Activated CD8-positive, alpha-beta memory T cell treated with anti-CD3 and anti-CD28 coated beads, Interleukin-2, amount 50 U/mL, for 1 hour (primary cell): ENCODE measurements at regions not wholly inside any gene's neighbourhood (a gene's known extent, or its start where the extent isn't known, plus 50 kb on each side); places are given as distances from the start of the nearest gene placed in this dataset.
"Not testable (repeated sequence)": the region's sequence is repeated elsewhere in the genome, so short reads cannot be mapped to it uniquely, and the experiment has no call there.

ENCODE experiments used
- DNase-seq: peaks from one replicate; pipeline ENCODE4 v3.0.0-alpha.2; 2020; ENCODE audit errors: extremely low read depth

- DNase-seq: no peak
Observed at GRCh38 chr1:232166942-232167341, 463.0 kb downstream of the SIPA1L2 start.

- no peak for DNase-seq
Observed at GRCh38 chr1:232164078-232164963, 465.6 kb downstream of the SIPA1L2 start.

GRCh38 chr1:232163533-232163932, 466.4 kb downstream of the SIPA1L2 start:
- DNase-seq: no peak

- DNase-seq: no peak
Observed at GRCh38 chr1:232162001-232162400, 467.9 kb downstream of the SIPA1L2 start.

- DNase-seq: not testable (repeated sequence)
Observed at GRCh38 chr1:232158558-232158957, 471.4 kb downstream of the SIPA1L2 start.

- not testable (repeated sequence) for DNase-seq
Observed at GRCh38 chr1:232156070-232156469, 473.9 kb downstream of the SIPA1L2 start.

- DNase-seq: no peak
Observed at GRCh38 chr1:232153652-232154051, 476.3 kb downstream of the SIPA1L2 start.

- DNase-seq: no peak
Observed at GRCh38 chr1:232150770-232151548, 479.0 kb downstream of the SIPA1L2 start.

GRCh38 chr1:232149287-232150201, 480.4 kb downstream of the SIPA1L2 start:
- no peak for DNase-seq

GRCh38 chr1:232147215-232147614, 482.7 kb downstream of the SIPA1L2 start:
- DNase-seq: no peak

- no peak for DNase-seq
Observed at GRCh38 chr1:232146514-232146913, 483.4 kb downstream of the SIPA1L2 start.

- no peak for DNase-seq
Observed at GRCh38 chr1:232145768-232146167, 484.2 kb downstream of the SIPA1L2 start.

- DNase-seq: no peak
Observed at GRCh38 chr1:232144696-232145230, 485.2 kb downstream of the SIPA1L2 start.

- DNase-seq: no peak
Observed at GRCh38 chr1:232143315-232143886, 486.5 kb downstream of the SIPA1L2 start.

- DNase-seq: no peak
Observed at GRCh38 chr1:232142403-232143314, 487.3 kb downstream of the SIPA1L2 start.

- DNase-seq: not testable (repeated sequence)
Observed at GRCh38 chr1:232141167-232141448, 488.8 kb downstream of the SIPA1L2 start.

GRCh38 chr1:232140419-232141166, 489.3 kb downstream of the SIPA1L2 start:
- DNase-seq: no peak

- DNase-seq: no peak
Observed at GRCh38 chr1:232139444-232139843, 490.5 kb downstream of the SIPA1L2 start.

GRCh38 chr1:232138044-232138443, 491.9 kb downstream of the SIPA1L2 start:
- no peak for DNase-seq

GRCh38 chr1:232137066-232137465, 492.9 kb downstream of the SIPA1L2 start:
- no peak for DNase-seq
